WTC11 (cell line): ENCODE measurements at regions not wholly inside any gene's neighbourhood (a gene's known extent, or its start where the extent isn't known, plus 50 kb on each side); places are given as distances from the start of the nearest gene placed in this dataset.

Source experiments
- ATAC-seq: fragments of 200-7000 bp; cut with Tn5 transposase; 2 replicates; pipeline ENCODE4 v1.10.0; 2021; ENCODE audit warnings: mild to moderate bottlenecking, moderate library complexity
- CTCF ChIA-PET: fragments of 300-600 bp; sonication (Branson Sonifier 250); formaldehyde crosslinking; loops from one replicate; lab custom pipeline; 2021; ENCODE audit warnings: antibody characterized with exemption; lab: Charles Lee
- POLR2A ChIA-PET: fragments of 350-600 bp; sonication (Branson Sonifier 250); formaldehyde crosslinking; loops from one replicate; lab custom pipeline; 2021; ENCODE audit warnings: antibody characterized with exemption; lab: Charles Lee
- DNase-seq: peaks from one replicate; pipeline ENCODE4 v3.0.0; 2021; ENCODE audit warnings: low spot score
- H3K27ac Mint-ChIP-seq: 2 replicates; pipeline ENCODE4 v1.8.0; 2021; ENCODE audit warnings: mixed read lengths
- H3K27me3 Mint-ChIP-seq: 2 replicates; pipeline ENCODE4 v1.8.0; 2021; ENCODE audit warnings: low read depth, mild to moderate bottlenecking, moderate library complexity, mixed read lengths
- H3K36me3 Mint-ChIP-seq: 2 replicates; pipeline ENCODE4 v1.8.0; 2021; ENCODE audit warnings: mixed read lengths
- H3K4me1 Mint-ChIP-seq: 2 replicates; pipeline ENCODE4 v1.8.0; 2022; ENCODE audit warnings: mixed read lengths
- H3K4me3 Mint-ChIP-seq: 2 replicates; pipeline ENCODE4 v1.8.0; 2021; ENCODE audit warnings: mild to moderate bottlenecking, moderate library complexity, mixed read lengths
- H3K9me3 Mint-ChIP-seq: 2 replicates; pipeline ENCODE4 v1.8.0; 2021; ENCODE audit warnings: mixed read lengths
- EMX1 ChIP-seq: fragments of 250-450 bp; sonication (Bioruptor Pico); IDR thresholded peaks from 2 replicates; pipeline ENCODE4 v1.8.0; 2021; ENCODE audit warnings: mild to moderate bottlenecking
- ETV6 ChIP-seq: sonication (generic); formaldehyde crosslinking; IDR thresholded peaks from 2 replicates; pipeline ENCODE4 v1.8.1; 2022; ENCODE audit warnings: mild to moderate bottlenecking, missing genetic modification reagents
- FOXJ3 ChIP-seq: sonication (generic); formaldehyde crosslinking; IDR thresholded peaks from 2 replicates; pipeline ENCODE4 v1.9.0; 2021; ENCODE audit warnings: missing genetic modification reagents, mild to moderate bottlenecking, borderline replicate concordance
- GTF2I ChIP-seq: fragments of 250-450 bp; sonication (Bioruptor Pico); conservative IDR thresholded peaks from 2 replicates; pipeline ENCODE4 v1.4.0; 2021; ENCODE audit warnings: mild to moderate bottlenecking
- KAT7 ChIP-seq: sonication (generic); formaldehyde crosslinking; IDR thresholded peaks from 2 replicates; pipeline ENCODE4 v1.8.1; 2023; ENCODE audit warnings: missing genetic modification reagents, mild to moderate bottlenecking, borderline replicate concordance
- NFATC4 ChIP-seq: fragments of 250-450 bp; sonication (Bioruptor Pico); IDR thresholded peaks from 2 replicates; pipeline ENCODE4 v1.9.0; 2021; ENCODE audit warnings: mild to moderate bottlenecking
- NFE2L1 ChIP-seq: sonication (generic); formaldehyde crosslinking; IDR thresholded peaks from 2 replicates; pipeline ENCODE4 v1.8.1; 2023; ENCODE audit warnings: missing genetic modification reagents
- NFYB ChIP-seq: sonication (generic); formaldehyde crosslinking; conservative IDR thresholded peaks from 2 replicates; pipeline ENCODE4 v1.8.0; 2022; ENCODE audit warnings: low read depth, missing genetic modification reagents
- NR3C1 ChIP-seq: sonication (generic); formaldehyde crosslinking; conservative IDR thresholded peaks from 2 replicates; pipeline ENCODE4 v1.8.1; 2023; ENCODE audit warnings: low read depth, mild to moderate bottlenecking, missing genetic modification reagents
- RORB ChIP-seq: fragments of 250-450 bp; sonication (Bioruptor Pico); IDR thresholded peaks from 2 replicates; pipeline ENCODE4 v1.9.0; 2021; ENCODE audit warnings: mild to moderate bottlenecking
- SP1 ChIP-seq: sonication (generic); formaldehyde crosslinking; conservative IDR thresholded peaks from 2 replicates; pipeline ENCODE4 v1.8.1; 2022; ENCODE audit warnings: missing genetic modification reagents
- TCF7 ChIP-seq: sonication (generic); formaldehyde crosslinking; IDR thresholded peaks from 2 replicates; pipeline ENCODE4 v1.8.0; 2022; ENCODE audit warnings: mild to moderate bottlenecking, low read depth, missing genetic modification reagents, moderate library complexity
- ZNF671 ChIP-seq: fragments of 250-450 bp; sonication (Bioruptor Pico); IDR thresholded peaks from 2 replicates; pipeline ENCODE4 v1.8.0; 2021; ENCODE audit warnings: mild to moderate bottlenecking
- TF ChIP-seq, protein P1 (sequence below): sonication (generic); formaldehyde crosslinking; IDR thresholded peaks from 2 replicates; pipeline ENCODE4 v1.8.0; 2022; ENCODE audit warnings: missing genetic modification reagents
- TF ChIP-seq, protein P2 (sequence below): sonication (generic); formaldehyde crosslinking; IDR thresholded peaks from 2 replicates; pipeline ENCODE4 v1.8.0; 2022; ENCODE audit warnings: mild to moderate bottlenecking, missing genetic modification reagents
- TF ChIP-seq, protein P3 (sequence below): fragments of 250-450 bp; sonication (Bioruptor Pico); IDR thresholded peaks from 2 replicates; pipeline ENCODE4 v1.9.0; 2021; ENCODE audit warnings: mild to moderate bottlenecking

DNA sequence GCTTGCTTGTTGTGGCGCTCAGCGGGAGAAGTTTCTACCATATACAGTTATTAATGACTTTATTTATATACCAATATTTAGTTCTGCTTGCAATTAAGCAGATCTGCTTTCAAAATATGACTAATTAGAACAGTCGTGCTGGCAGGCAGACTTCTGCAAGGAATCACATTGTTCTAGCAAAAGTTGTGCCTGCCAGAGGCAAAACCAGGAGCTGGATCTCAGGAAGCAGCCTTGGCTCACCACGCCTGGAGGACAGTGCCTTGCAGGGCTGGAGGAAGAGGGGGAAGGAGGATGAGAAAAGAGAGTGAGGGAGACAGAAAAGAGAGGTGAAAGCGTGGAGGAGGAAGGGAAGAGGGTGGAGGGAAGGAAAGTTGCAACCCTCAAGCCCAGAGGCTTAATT lies 160.3 kb downstream of the NUP210 start:
- H3K9me3 Mint-ChIP-seq: no peaks in the 10 kb centered on the region
- H3K27ac Mint-ChIP-seq: peak overlapping the region; percentile 52; the same call in 1 of the 2 replicates
- H3K27me3 Mint-ChIP-seq: no peaks in the 10 kb centered on the region
- no peak for ATAC-seq
- no peak overlapping the region for H3K4me3 Mint-ChIP-seq
- ChIA-PET POLR2A (interaction anchor here (0.8 kb wide), 1 partner anchor 123 kb away, joined by 3 read pairs; no protein-coding TSS in a partner anchor), CTCF (interaction anchor here (0.8 to 1.4 kb wide), 2 partner anchors 9 to 168 kb away, joined by 3 read pairs; no protein-coding TSS in a partner anchor)
- peaks cover 23% of the 10 kb centered on the region for H3K4me1 Mint-ChIP-seq
- TF ChIP-seq RORB (CRISPR knock-in tag): no peak
- TF ChIP-seq ETV6 (CRISPR knock-in tag): no peak
- TF ChIP-seq, protein P1, sequence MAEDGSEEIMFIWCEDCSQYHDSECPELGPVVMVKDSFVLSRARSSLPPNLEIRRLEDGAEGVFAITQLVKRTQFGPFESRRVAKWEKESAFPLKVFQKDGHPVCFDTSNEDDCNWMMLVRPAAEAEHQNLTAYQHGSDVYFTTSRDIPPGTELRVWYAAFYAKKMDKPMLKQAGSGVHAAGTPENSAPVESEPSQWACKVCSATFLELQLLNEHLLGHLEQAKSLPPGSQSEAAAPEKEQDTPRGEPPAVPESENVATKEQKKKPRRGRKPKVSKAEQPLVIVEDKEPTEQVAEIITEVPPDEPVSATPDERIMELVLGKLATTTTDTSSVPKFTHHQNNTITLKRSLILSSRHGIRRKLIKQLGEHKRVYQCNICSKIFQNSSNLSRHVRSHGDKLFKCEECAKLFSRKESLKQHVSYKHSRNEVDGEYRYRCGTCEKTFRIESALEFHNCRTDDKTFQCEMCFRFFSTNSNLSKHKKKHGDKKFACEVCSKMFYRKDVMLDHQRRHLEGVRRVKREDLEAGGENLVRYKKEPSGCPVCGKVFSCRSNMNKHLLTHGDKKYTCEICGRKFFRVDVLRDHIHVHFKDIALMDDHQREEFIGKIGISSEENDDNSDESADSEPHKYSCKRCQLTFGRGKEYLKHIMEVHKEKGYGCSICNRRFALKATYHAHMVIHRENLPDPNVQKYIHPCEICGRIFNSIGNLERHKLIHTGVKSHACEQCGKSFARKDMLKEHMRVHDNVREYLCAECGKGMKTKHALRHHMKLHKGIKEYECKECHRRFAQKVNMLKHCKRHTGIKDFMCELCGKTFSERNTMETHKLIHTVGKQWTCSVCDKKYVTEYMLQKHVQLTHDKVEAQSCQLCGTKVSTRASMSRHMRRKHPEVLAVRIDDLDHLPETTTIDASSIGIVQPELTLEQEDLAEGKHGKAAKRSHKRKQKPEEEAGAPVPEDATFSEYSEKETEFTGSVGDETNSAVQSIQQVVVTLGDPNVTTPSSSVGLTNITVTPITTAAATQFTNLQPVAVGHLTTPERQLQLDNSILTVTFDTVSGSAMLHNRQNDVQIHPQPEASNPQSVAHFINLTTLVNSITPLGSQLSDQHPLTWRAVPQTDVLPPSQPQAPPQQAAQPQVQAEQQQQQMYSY (CRISPR knock-in tag): peak; percentile 93
- no peaks in the 10 kb centered on the region for H3K36me3 Mint-ChIP-seq
- no peak for DNase-seq

DNA sequence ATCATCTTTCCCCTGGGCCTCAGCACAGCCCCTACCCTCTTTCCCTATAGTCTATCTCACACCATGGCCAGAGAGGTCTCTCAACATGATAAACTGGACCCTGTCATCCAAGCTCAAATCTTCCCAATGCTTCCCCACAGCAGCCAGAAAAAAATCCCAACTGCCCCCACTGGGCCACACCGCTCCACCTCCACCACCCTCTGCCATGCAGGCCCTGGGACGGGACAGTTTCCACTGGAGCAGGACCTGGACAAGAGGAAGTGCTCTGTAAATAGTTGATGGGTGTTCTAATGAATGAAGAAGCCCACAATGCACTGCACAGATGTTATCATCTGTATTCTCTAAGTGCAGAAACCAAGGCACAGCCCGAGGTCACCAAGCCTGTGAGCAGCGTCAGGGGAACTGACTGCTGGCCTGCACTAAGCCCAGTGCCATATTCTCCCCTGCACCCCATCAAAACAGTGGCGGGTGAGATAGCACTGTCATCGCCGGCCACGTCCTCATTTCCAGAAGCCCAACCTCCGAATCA lies 161.1 kb downstream of the NUP210 start:
- Mint-ChIP-seq H3K36me3 (no peaks in the 10 kb centered on the region), H3K27me3 (no peaks in the 10 kb centered on the region), H3K27ac (no peak overlapping the region), H3K4me3 (no peak overlapping the region)
- ATAC-seq: no peak
- CTCF ChIA-PET: interaction anchor here (1.4 kb wide), 1 partner anchor 167 kb away, joined by 3 read pairs; no protein-coding TSS in a partner anchor
- TF ChIP-seq TCF7 (no peak), NFATC4 (CRISPR knock-in tag) (no peak), NFYB (CRISPR knock-in tag) (no peak), EMX1 (no peak), SP1 (CRISPR knock-in tag) (no peak), NR3C1 (CRISPR knock-in tag) (no peak), NFE2L1 (CRISPR knock-in tag) (no peak), RORB (CRISPR knock-in tag) (no peak), ZNF671 (CRISPR knock-in tag) (no peak), FOXJ3 (CRISPR knock-in tag) (no peak), GTF2I (CRISPR knock-in tag) (no peak), ETV6 (CRISPR knock-in tag) (no peak), KAT7 (CRISPR knock-in tag) (no peak)
- TF ChIP-seq, protein P2, sequence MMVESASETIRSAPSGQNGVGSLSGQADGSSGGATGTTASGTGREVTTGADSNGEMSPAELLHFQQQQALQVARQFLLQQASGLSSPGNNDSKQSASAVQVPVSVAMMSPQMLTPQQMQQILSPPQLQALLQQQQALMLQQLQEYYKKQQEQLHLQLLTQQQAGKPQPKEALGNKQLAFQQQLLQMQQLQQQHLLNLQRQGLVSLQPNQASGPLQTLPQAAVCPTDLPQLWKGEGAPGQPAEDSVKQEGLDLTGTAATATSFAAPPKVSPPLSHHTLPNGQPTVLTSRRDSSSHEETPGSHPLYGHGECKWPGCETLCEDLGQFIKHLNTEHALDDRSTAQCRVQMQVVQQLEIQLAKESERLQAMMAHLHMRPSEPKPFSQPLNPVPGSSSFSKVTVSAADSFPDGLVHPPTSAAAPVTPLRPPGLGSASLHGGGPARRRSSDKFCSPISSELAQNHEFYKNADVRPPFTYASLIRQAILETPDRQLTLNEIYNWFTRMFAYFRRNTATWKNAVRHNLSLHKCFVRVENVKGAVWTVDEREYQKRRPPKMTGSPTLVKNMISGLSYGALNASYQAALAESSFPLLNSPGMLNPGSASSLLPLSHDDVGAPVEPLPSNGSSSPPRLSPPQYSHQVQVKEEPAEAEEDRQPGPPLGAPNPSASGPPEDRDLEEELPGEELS: no peak
- TF ChIP-seq, protein P3, sequence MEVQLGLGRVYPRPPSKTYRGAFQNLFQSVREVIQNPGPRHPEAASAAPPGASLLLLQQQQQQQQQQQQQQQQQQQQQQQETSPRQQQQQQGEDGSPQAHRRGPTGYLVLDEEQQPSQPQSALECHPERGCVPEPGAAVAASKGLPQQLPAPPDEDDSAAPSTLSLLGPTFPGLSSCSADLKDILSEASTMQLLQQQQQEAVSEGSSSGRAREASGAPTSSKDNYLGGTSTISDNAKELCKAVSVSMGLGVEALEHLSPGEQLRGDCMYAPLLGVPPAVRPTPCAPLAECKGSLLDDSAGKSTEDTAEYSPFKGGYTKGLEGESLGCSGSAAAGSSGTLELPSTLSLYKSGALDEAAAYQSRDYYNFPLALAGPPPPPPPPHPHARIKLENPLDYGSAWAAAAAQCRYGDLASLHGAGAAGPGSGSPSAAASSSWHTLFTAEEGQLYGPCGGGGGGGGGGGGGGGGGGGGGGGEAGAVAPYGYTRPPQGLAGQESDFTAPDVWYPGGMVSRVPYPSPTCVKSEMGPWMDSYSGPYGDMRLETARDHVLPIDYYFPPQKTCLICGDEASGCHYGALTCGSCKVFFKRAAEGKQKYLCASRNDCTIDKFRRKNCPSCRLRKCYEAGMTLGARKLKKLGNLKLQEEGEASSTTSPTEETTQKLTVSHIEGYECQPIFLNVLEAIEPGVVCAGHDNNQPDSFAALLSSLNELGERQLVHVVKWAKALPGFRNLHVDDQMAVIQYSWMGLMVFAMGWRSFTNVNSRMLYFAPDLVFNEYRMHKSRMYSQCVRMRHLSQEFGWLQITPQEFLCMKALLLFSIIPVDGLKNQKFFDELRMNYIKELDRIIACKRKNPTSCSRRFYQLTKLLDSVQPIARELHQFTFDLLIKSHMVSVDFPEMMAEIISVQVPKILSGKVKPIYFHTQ: no peak
- TF ChIP-seq, all 79 proteins: peak for 0
- Mint-ChIP-seq H3K9me3 (no peaks in the 10 kb centered on the region), H3K4me1 (peaks cover 26% of the 10 kb centered on the region)
- POLR2A ChIA-PET: no interaction called here
- DNase-seq: no peak
